Coronary artery (tissue), 2 donors: ENCODE measurements at regions not wholly inside any gene's neighbourhood (a gene's known extent, or its start where the extent isn't known, plus 50 kb on each side); places are given as distances from the start of the nearest gene placed in this dataset.

Source experiments
- DNase-seq: peaks from one replicate; pipeline ENCODE4 v3.0.0-alpha.2; 2017; ENCODE audit warnings: low spot score
- H3K27ac ChIP-seq, 2 donors: fragments of 200-600 bp; sonication (generic); one replicate each; pipeline ENCODE4 v1.5.1; 2016 to 2019
- H3K4me3 ChIP-seq: fragments of 200-600 bp; sonication (generic); 2 replicates; pipeline ENCODE4 v1.5.1; 2016; ENCODE audit warnings: mild to moderate bottlenecking, moderate library complexity
- CTCF ChIP-seq: fragments of 200-600 bp; sonication (generic); IDR thresholded peaks from one replicate; pipeline ENCODE4 v1.5.1; 2019; ENCODE audit warnings: antibody characterized with exemption

- TF ChIP-seq CTCF, result no peak
- Histone ChIP-seq H3K27ac (peak overlapping the region in 1 of 2 donors; percentile 13), H3K4me3 (no peak overlapping the region)
- DNase-seq, result peak; percentile 14
These were observed 95.2 kb downstream of the ANKRD60 start for GRCh38 chr20:58133020-58133808.

- no peak for DNase-seq
- peak overlapping the region in 1 of 2 donors; percentile 5 for H3K27ac ChIP-seq
- TF ChIP-seq CTCF, result no peak
- no peak overlapping the region for H3K4me3 ChIP-seq
These were observed 96.8 kb downstream of the ANKRD60 start for GRCh38 chr20:58131551-58132142.

DNA sequence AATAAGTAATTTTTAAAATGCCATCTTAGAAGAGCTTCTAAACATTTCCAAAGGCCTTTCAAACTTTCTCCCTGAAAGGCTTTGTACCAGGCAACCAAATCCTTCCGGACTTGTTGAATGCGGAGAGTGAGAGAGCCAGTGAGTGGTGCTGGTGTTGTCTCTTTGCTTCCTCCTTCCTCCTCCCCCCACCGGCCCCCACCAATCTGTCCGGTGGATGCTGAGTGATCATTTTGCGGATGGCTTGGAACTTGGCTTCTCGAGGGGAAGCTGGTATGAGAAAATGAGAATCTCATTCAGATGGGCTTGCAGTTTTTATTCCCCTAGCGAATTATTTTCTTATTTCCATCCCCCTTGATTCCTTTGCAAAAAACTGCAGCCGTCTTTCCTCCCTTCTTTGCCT is 97.3 kb downstream of the ANKRD60 start:
- Histone ChIP-seq H3K27ac (peak overlapping the region in 1 of 2 donors; percentile 5), H3K4me3 (no peak overlapping the region)
- DNase-seq, result peak; percentile 24
- no peak for TF ChIP-seq CTCF

- DNase-seq, result peak; percentile 16
- no peak overlapping the region for H3K4me3 ChIP-seq
- TF ChIP-seq CTCF, result no peak
- H3K27ac ChIP-seq, result peak overlapping the region in 1 of 2 donors; percentile 5
These were observed 97.9 kb downstream of the ANKRD60 start for GRCh38 chr20:58130581-58130980.

DNA sequence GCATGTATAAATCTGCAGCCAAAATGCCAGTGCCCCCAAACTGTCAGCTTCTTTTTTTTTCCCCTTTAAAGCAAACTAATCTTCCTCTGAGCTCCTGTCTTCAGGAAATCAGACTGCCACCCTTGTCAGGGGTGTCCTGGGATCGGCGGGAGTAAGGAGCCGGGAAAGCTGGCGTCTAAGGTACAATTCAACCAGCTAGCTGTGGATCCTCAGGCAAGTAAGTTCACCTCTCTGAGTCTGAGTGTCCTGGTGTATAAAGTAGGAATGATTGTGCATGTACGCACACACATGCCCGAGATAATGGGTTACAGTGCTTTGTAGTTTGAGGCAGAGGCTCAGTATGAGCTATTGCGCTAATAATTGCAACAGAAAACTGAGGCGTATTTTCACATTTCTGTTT is 98.3 kb downstream of the ANKRD60 start:
- peak; percentile 33 for DNase-seq
- no peak for TF ChIP-seq CTCF
- H3K27ac ChIP-seq, result peak overlapping the region in 1 of 2 donors; percentile 5
- H3K4me3 ChIP-seq, result no peak overlapping the region

GRCh38 chr20:58129721-58130151 is 98.7 kb downstream of the ANKRD60 start:
- no peak overlapping the region for H3K4me3 ChIP-seq
- peak; percentile 40 for DNase-seq
- H3K27ac ChIP-seq, result peak overlapping the region in 1 of 2 donors; percentile 29
- TF ChIP-seq CTCF, result no peak
